Lower leg skin (tissue), 3 donors: ENCODE measurements at regions not wholly inside any gene's neighbourhood (a gene's known extent, or its start where the extent isn't known, plus 50 kb on each side); places are given as distances from the start of the nearest gene placed in this dataset.

ENCODE experiments used
- CTCF ChIP-seq, 3 donors: fragments of 450-650 bp; IDR thresholded peaks; one replicate each; pipeline ENCODE4 v1.5.1; 2016; ENCODE audit warnings: antibody characterized with exemption in 3 of 3, mild to moderate bottlenecking in 3 of 3, moderate library complexity in 2 of 3
- POLR2A ChIP-seq, 2 donors: fragments of 450-650 bp; IDR thresholded peaks; one replicate each; pipeline ENCODE4 v1.6.1; 2016 to 2017; ENCODE audit warnings: antibody characterized with exemption in 2 of 2, mild to moderate bottlenecking in 1 of 2, moderate library complexity in 1 of 2

- TF ChIP-seq CTCF (IDR thresholded peaks at IDR 0.05) (no peak), POLR2A (IDR thresholded peaks at IDR 0.05) (no peak)
These were observed 1296.6 kb downstream of the BRD1 start for GRCh38 chr22:48531108-48531507.
